Thoracic aorta (tissue), 2 donors: ENCODE measurements at regions not wholly inside any gene's neighbourhood (a gene's known extent, or its start where the extent isn't known, plus 50 kb on each side); places are given as distances from the start of the nearest gene placed in this dataset.
"Not testable (repeated sequence)": the region's sequence is repeated elsewhere in the genome, so short reads cannot be mapped to it uniquely, and the experiment has no call there.

Source experiments
- ATAC-seq: fragments of 150-250 bp; one replicate; pipeline ENCODE4 v1.8.0; 2017; ENCODE audit warnings: low read depth; ENCODE audit not compliant: insufficient number of reproducible peaks, low FRiP score
- DNase-seq: peaks from one replicate; pipeline ENCODE4 v3.0.0-alpha.2; 2020; ENCODE audit warnings: low spot score
- H3K27ac ChIP-seq, 2 donors: fragments of 200-600 bp; sonication (generic); 1 replicate in 1 of 2; 2 replicates in 1 of 2; pipeline ENCODE4 v1.5.1; 2016; ENCODE audit warnings: mild to moderate bottlenecking in 2 of 2, moderate library complexity in 2 of 2
- H3K27me3 ChIP-seq: fragments of 200-600 bp; sonication (generic); replicated peaks from 2 replicates; pipeline ENCODE4 v1.6.0; 2016; ENCODE audit warnings: mild to moderate bottlenecking; ENCODE audit not compliant: insufficient read depth
- H3K36me3 ChIP-seq: fragments of 200-600 bp; sonication (generic); one replicate; pipeline ENCODE4 v1.5.1; 2016
- H3K4me1 ChIP-seq, 2 donors: fragments of 200-600 bp; sonication (generic); 1 replicate in 1 of 2; 2 replicates in 1 of 2; pipeline versions ENCODE4 v1.5.1 to v1.6.0; 2016; ENCODE audit warnings: low read depth in 2 of 2, mild to moderate bottlenecking in 1 of 2; ENCODE audit not compliant: control insufficient read depth in 1 of 2
- H3K4me3 ChIP-seq: fragments of 200-600 bp; sonication (generic); 2 replicates; pipeline ENCODE4 v1.5.1; 2016; ENCODE audit warnings: mild to moderate bottlenecking
- H3K9me3 ChIP-seq: fragments of 200-600 bp; sonication (generic); 2 replicates; pipeline ENCODE4 v1.5.1; 2016
- TF ChIP-seq, protein P1 (sequence below): fragments of 200-600 bp; sonication (generic); IDR thresholded peaks from one replicate; pipeline ENCODE4 v1.5.1; 2019; ENCODE audit warnings: antibody characterized with exemption

- no peaks in the 10 kb centered on the region for H3K4me1 ChIP-seq
- H3K27ac ChIP-seq: no peak overlapping the region
- DNase-seq (no peak), ATAC-seq (no peak)
- H3K36me3 ChIP-seq: no peaks in the 10 kb centered on the region
- TF ChIP-seq, protein P1, sequence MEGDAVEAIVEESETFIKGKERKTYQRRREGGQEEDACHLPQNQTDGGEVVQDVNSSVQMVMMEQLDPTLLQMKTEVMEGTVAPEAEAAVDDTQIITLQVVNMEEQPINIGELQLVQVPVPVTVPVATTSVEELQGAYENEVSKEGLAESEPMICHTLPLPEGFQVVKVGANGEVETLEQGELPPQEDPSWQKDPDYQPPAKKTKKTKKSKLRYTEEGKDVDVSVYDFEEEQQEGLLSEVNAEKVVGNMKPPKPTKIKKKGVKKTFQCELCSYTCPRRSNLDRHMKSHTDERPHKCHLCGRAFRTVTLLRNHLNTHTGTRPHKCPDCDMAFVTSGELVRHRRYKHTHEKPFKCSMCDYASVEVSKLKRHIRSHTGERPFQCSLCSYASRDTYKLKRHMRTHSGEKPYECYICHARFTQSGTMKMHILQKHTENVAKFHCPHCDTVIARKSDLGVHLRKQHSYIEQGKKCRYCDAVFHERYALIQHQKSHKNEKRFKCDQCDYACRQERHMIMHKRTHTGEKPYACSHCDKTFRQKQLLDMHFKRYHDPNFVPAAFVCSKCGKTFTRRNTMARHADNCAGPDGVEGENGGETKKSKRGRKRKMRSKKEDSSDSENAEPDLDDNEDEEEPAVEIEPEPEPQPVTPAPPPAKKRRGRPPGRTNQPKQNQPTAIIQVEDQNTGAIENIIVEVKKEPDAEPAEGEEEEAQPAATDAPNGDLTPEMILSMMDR: no peak
- no peak overlapping the region for H3K4me3 ChIP-seq
- H3K9me3 ChIP-seq: no peaks in the 10 kb centered on the region
- no peaks in the 10 kb centered on the region for H3K27me3 ChIP-seq
Observed at GRCh38 chr2:238776003-238776760, 71.7 kb upstream of the TWIST2 start.

DNA sequence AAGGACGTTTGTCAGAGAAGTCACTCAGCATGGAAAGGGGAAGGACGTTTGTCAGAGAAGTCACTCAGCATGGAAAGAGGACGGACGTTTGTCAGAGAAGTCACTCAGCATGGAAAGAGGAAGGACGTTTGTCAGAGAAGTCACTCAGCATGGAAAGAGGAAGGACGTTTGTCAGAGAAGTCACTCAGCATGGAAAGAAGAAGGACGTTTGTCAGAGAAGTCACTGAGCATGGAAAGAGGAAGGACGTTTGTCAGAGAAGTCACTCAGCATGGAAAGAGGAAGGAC lies 71.2 kb upstream of the TWIST2 start:
- not testable (repeated sequence) for ATAC-seq, H3K36me3 ChIP-seq, H3K4me3 ChIP-seq, H3K27ac ChIP-seq, H3K4me1 ChIP-seq, H3K9me3 ChIP-seq, DNase-seq, H3K27me3 ChIP-seq

DNA sequence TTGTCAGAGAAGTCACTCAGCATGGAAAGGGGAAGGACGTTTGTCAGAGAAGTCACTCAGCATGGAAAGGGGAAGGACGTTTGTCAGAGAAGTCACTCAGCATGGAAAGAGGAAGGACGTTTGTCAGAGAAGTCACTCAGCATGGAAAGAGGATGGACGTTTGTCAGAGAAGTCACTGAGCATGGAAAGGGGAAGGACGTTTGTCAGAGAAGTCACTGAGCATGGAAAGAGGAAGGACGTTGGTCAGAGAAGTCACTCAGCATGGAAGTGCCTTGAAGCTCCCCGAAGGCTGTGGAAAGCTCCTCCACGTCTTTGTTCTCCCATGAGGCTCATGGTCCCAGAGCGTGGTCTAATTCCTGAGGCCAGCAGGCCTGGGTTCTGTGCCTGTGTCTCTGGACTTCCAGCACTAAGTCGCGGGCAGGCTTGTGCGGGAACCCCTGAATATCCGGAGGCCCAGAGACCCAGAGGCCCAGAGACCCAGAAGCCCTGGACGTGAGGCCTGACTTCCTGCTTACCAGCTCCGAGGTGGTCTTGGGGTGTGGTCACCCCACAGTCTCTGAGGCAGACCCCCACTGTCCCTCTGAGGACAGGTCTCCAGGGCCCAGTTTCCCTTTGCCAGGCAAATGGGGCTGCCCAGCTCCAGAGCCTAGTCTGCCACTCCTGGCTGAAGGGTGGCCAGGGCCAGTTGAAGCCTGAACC lies 70.4 kb upstream of the TWIST2 start:
- DNase-seq (no peak), ATAC-seq (no peak)
- H3K4me1 ChIP-seq: no peaks in the 10 kb centered on the region
- no peaks in the 10 kb centered on the region for H3K9me3 ChIP-seq
- no peaks in the 10 kb centered on the region for H3K36me3 ChIP-seq
- TF ChIP-seq, protein P1: no peak
- H3K27ac ChIP-seq: no peak overlapping the region
- no peak overlapping the region for H3K4me3 ChIP-seq
- no peaks in the 10 kb centered on the region for H3K27me3 ChIP-seq

DNA sequence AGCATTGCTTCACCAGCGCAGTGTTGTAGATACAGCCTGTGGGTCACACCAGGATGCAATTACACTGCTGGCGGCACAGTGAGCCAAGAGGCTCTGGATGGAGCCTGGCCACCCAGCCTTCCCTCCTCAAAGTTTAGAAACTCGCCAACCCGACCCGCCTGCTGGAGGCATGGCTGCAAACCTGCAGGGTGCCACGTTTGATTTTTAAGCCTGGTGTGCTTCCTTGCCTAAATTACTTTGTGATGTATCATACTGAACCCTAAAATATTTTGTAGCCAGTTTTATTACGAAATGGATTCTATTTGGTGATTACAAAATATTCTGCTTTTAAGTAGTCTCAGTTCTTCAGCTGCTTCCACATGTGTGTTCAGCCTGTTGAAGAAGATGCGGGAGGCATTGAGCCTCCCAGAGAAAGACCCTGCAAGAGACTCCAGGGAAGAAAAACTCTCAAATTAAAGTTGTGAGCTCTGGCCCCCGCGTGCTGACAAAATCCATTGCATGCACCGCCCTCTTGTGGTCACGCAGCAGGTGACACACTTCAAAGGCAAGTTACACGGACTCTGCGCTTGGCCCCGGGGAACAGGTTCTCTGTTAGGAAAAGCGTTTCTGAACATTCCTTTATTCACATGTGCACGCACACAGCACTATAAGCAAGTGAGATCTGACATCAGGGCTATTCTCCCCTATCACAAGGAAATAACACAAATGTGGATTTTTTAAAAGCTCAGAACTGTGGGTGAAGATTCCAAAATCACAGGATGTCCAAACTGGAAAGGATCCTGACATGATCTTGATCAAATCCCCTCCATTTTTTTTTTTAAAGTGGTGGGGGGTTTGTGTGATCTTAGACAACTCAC lies 63.0 kb upstream of the TWIST2 start:
- Histone ChIP-seq H3K4me1 (peaks cover 0 to 10% of the 10 kb centered on the region in 2 donors), H3K9me3 (no peaks in the 10 kb centered on the region), H3K27ac (peak overlapping the region in 1 of 2 donors; percentile 16), H3K4me3 (peak overlapping the region; percentile 37), H3K27me3 (peaks cover under 1% of the 10 kb centered on the region), H3K36me3 (no peaks in the 10 kb centered on the region)
- DNase-seq: no peak
- peak; percentile 62 for ATAC-seq
- TF ChIP-seq, protein P1: peak; percentile 84

- H3K9me3 ChIP-seq: no peaks in the 10 kb centered on the region
- H3K27ac ChIP-seq: no peak overlapping the region
- TF ChIP-seq, protein P1: no peak
- H3K36me3 ChIP-seq: no peaks in the 10 kb centered on the region
- no peak for ATAC-seq
- peaks cover 0 to 10% of the 10 kb centered on the region in 2 donors for H3K4me1 ChIP-seq
- peaks cover 5% of the 10 kb centered on the region for H3K27me3 ChIP-seq
- H3K4me3 ChIP-seq: no peak overlapping the region
- DNase-seq: no peak
Observed at GRCh38 chr2:238785528-238785860, 62.4 kb upstream of the TWIST2 start.
